Kidney capillary endothelial cell (primary cell): ENCODE measurements at regions not wholly inside any gene's neighbourhood (a gene's known extent, or its start where the extent isn't known, plus 50 kb on each side); places are given as distances from the start of the nearest gene placed in this dataset.
A peak's percentile ranks its signal among the peaks of the same experiment; 100 is the strongest.
"Not testable (repeated sequence)": the region's sequence is repeated elsewhere in the genome, so short reads cannot be mapped to it uniquely, and the experiment has no call there.

Experiments used
- DNase-seq: peaks from one replicate; pipeline ENCODE4 v3.0.0-alpha.2; 2018; ENCODE audit warnings: low spot score

DNA sequence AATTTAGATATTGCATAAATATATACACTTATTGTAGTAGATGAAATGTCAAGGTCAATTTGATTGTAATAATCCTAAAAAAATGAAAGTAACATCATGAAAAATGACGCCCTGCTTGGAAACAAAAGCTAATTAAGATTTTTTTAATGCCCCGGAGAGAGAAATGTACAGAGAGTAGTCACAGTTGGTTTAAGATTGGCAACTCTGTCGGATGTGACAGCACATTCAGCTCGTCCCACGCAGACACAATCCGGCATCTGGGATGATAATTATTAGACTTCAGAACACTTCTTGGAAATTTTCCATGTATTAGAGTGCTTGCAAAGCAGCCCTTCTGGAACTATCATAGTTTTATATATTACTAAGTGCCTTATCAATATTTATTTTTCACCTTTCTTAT lies 478.0 kb downstream of the PDHA2 start:
- DNase-seq, result no peak

DNA sequence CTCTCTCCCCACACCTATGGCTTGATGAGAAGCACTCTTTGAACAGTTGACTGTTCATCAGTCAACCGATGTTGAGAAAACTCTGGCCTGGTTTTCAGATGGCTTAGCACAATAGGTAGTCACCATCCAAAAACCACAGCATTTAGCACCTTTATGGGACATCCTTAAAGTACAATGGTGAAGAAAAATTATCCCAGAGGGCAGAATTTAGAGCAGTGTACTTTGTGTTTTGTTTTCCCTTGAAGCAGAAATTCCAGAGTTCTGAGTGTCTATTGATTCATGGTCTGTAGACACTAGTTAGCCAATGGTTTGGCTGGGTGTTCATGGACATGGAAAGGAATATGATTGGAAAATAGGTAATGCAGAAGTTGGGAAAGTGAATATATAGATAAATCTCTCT lies 487.0 kb downstream of the PDHA2 start:
- DNase-seq, result no peak

DNA sequence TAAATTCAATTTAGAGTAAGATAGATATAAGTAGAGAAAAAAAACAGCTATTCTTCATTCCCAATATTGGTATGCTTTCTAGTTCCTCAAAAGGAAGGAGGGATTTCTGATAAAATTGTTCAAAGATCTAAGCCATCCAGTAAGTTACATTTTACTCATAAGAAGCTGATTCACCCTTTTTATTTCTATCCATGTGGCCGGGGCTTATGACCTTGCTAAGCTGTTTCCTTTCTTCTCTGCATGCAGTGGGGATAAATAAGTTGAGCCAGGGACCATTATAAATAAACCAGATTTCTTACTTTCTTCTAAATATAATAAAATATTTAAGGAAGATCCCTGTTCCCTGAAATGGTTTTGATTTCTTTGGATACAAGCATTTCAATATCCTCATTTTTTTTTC lies 502.3 kb downstream of the PDHA2 start:
- DNase-seq, result no peak

GRCh38 chr4:96342790-96343455 lies 503.0 kb downstream of the PDHA2 start:
- DNase-seq, result no peak

GRCh38 chr4:96343836-96344235 lies 503.9 kb downstream of the PDHA2 start:
- DNase-seq, result no peak

GRCh38 chr4:96347582-96347981 lies 507.7 kb downstream of the PDHA2 start:
- peak; percentile 69 for DNase-seq

- peak; percentile 27 for DNase-seq
These were observed 512.2 kb downstream of the PDHA2 start for GRCh38 chr4:96352051-96352517.

GRCh38 chr4:96354036-96354712 lies 514.3 kb downstream of the PDHA2 start:
- DNase-seq, result no peak

GRCh38 chr4:96355414-96355813 lies 515.5 kb downstream of the PDHA2 start:
- no peak for DNase-seq

GRCh38 chr4:96356591-96357370 lies 516.9 kb downstream of the PDHA2 start:
- DNase-seq, result no peak

GRCh38 chr4:96366632-96367031 lies 526.7 kb downstream of the PDHA2 start:
- DNase-seq, result no peak

DNA sequence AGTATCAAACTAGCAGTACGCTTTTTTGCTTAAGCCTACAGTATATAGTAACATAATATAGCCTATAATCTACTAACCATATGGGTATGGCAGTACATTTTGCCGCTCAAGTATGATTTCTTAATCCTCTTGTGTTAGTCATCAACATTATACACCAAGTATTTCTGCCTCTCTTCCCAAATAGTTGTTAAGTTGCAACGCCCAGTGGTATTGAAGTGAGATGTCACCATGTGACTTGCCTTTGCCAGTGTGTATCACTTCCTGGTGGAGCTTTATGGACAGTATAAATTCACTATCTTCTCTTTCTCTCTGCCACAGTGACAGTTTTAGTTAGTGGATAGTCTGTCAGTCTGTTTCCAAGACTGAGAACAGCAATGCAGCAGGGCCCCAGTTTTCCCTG lies 535.5 kb downstream of the PDHA2 start:
- DNase-seq, result no peak

GRCh38 chr4:96379524-96379923 lies 539.6 kb downstream of the PDHA2 start:
- no peak for DNase-seq

DNA sequence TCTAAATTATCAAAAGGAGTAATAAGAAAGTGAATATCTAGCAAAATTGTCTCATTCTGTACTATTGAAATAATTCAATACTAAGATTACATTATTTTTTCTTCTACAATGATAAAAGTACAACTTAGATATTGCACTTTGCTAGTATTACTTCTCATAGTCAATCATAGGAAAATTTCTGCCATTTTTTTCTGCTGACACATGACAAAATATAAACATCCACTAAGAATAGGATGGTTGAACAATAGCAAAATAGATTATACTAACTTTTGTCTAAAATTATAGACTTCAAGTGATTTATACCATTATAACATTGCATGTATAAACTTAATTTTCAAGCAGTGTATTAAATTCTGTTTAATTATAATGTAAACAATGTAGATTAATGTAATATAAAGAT lies 540.2 kb downstream of the PDHA2 start:
- no peak for DNase-seq

- no peak for DNase-seq
These were observed 543.5 kb downstream of the PDHA2 start for GRCh38 chr4:96383349-96383748.

DNA sequence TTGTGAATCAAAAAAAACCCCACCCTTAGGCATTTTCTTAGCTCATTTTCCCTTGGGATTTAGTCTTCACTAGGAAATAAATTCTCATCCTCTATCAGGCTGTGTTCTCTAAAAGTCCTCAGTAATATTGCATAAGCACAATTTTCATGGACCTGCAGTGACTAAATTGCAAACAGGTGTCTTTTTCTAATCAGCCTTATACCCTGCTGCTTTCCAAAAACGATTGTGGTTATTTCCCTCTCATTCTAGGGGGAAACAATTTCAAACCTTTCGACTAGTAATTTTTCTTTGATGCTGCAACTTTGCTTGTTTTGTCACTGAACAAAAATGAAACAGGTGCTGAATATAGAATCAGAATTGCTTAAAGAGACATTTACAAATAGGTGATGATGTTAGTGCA lies 549.9 kb downstream of the PDHA2 start:
- DNase-seq, result no peak

GRCh38 chr4:96390404-96390803 lies 550.5 kb downstream of the PDHA2 start:
- DNase-seq, result no peak

DNA sequence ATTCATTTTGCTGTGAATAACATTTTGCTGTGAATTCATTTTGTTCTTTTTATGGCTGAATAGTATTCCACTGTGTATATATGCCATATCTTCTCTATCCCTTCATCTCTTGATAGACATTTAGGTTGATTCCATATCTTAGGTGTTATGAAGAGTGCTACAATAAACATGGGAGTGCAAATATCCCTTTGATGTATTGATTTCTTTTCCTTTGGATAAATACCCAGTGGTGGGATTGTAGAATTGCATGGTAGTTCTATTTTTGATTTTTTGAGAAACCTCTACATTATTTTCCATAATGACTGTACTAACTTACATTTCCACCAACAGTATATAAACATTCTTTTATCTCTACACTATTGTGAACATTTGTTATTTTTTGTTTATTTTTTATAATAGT lies 555.9 kb downstream of the PDHA2 start:
- DNase-seq, result no peak

DNA sequence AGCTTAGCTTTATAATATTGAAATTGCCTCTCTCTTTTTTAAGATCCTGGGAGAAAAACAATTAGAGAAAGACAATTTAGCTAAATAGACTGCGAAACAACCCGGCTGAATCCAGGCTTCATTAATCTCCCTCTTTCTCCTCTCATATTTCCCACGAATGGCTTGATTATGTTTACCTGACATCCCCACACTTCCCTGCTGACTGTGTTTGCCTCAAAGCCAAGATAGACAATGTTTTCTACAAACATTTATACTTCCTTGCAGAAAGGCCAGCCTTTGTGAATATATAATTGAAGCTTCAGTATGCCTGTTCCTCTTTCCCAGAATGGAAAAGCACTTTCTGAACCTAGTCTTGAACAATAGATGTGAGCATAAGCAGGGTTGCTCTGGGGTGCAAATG lies 566.8 kb downstream of the PDHA2 start:
- DNase-seq, result no peak

- no peak for DNase-seq
These were observed 567.3 kb downstream of the PDHA2 start for GRCh38 chr4:96407225-96407624.

GRCh38 chr4:96407738-96408463 lies 568.0 kb downstream of the PDHA2 start:
- DNase-seq, result no peak

DNA sequence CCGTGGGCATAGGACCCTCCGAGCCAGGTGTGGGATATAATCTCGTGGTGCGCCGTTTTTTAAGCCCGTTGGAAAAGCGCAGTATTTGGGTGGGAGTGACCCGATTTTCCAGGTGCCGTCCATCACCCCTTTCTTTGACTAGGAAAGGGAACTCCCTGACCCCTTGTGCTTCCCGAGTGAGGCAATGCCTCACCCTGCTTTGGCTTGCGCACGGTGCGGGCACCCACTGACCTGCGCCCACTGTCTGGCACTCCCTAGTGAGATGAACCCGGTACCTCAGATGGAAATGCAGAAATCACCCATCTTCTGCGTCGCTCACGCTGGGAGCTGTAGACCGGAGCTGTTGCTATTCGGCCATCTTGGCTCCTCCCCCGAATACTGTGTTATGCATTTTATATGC lies 575.0 kb downstream of the PDHA2 start:
- not testable (repeated sequence) for DNase-seq
